ENCODE measurements at regions not wholly inside any gene's neighbourhood (a gene's known extent, or its start where the extent isn't known, plus 50 kb on each side); places are given as distances from the start of the nearest gene placed in this dataset.

GRCh38 chr5:33227247-33227646 is 213.5 kb upstream of the TARS1 start:
- TF ChIP-seq JUNB (IDR thresholded peaks at IDR 0.05; ENCODE audit: unreplicated experiment) (no peak), EZH2phosphoT487 (IDR thresholded peaks at IDR 0.05; ENCODE audit: unreplicated experiment) (no peak), EZH2 (IDR thresholded peaks at IDR 0.05; ENCODE audit: low read depth, unreplicated experiment) (no peak), CTCF (conservative IDR thresholded peaks at IDR 0.05; ENCODE audit: low read depth in 2 of 2) (no peak), REST (IDR thresholded peaks at IDR 0.05; ENCODE audit: unreplicated experiment) (no peak), POLR2AphosphoS5 (IDR thresholded peaks at IDR 0.05; ENCODE audit: low read depth) (no peak), ZNF114 (CRISPR knock-in tag; IDR thresholded peaks at IDR 0.05) (no peak)

Data from GM23338 (cell line).